HG02870 (cell line): ENCODE measurements at regions not wholly inside any gene's neighbourhood (a gene's known extent, or its start where the extent isn't known, plus 50 kb on each side); places are given as distances from the start of the nearest gene placed in this dataset.
"Not testable (repeated sequence)": the region's sequence is repeated elsewhere in the genome, so short reads cannot be mapped to it uniquely, and the experiment has no call there.

Experiments
- ATAC-seq: cut with Tn5 transposase; IDR thresholded peaks from one replicate; pipeline ENCODE4 v1.9.1; 2021; ENCODE audit warnings: mild to moderate bottlenecking, moderate library complexity; ENCODE audit not compliant: unreplicated experiment

GRCh38 chr15:39262995-39263772 lies 317.7 kb upstream of the THBS1 start:
- ATAC-seq: not testable (repeated sequence)

- ATAC-seq: no peak
These were observed 315.6 kb upstream of the THBS1 start for GRCh38 chr15:39265261-39265660.

- ATAC-seq: no peak
These were observed 314.0 kb upstream of the THBS1 start for GRCh38 chr15:39266890-39267289.

- ATAC-seq: no peak
These were observed 313.2 kb upstream of the THBS1 start for GRCh38 chr15:39267685-39268084.

- ATAC-seq: no peak
These were observed 311.5 kb upstream of the THBS1 start for GRCh38 chr15:39269352-39269751.

GRCh38 chr15:39269821-39270220 lies 311.1 kb upstream of the THBS1 start:
- ATAC-seq: no peak

- no peak for ATAC-seq
These were observed 310.5 kb upstream of the THBS1 start for GRCh38 chr15:39270221-39270855.

- no peak for ATAC-seq
These were observed 309.9 kb upstream of the THBS1 start for GRCh38 chr15:39270934-39271333.

- ATAC-seq: no peak
These were observed 308.0 kb upstream of the THBS1 start for GRCh38 chr15:39272901-39273300.

- ATAC-seq: no peak
These were observed 307.0 kb upstream of the THBS1 start for GRCh38 chr15:39273717-39274411.

GRCh38 chr15:39275066-39275465 lies 305.8 kb upstream of the THBS1 start:
- no peak for ATAC-seq

- no peak for ATAC-seq
These were observed 301.6 kb upstream of the THBS1 start for GRCh38 chr15:39279311-39279710.

- no peak for ATAC-seq
These were observed 299.8 kb upstream of the THBS1 start for GRCh38 chr15:39281094-39281493.

- no peak for ATAC-seq
These were observed 298.1 kb upstream of the THBS1 start for GRCh38 chr15:39282663-39283208.

- no peak for ATAC-seq
These were observed 297.3 kb upstream of the THBS1 start for GRCh38 chr15:39283531-39283930.

GRCh38 chr15:39285071-39285470 lies 295.8 kb upstream of the THBS1 start:
- no peak for ATAC-seq

- ATAC-seq: no peak
These were observed 295.2 kb upstream of the THBS1 start for GRCh38 chr15:39285663-39286062.

- ATAC-seq: no peak
These were observed 294.2 kb upstream of the THBS1 start for GRCh38 chr15:39286706-39287105.

GRCh38 chr15:39287322-39288195 lies 293.3 kb upstream of the THBS1 start:
- ATAC-seq: no peak

- ATAC-seq: no peak
These were observed 290.0 kb upstream of the THBS1 start for GRCh38 chr15:39290711-39291435.
